ENCODE measurements at regions not wholly inside any gene's neighbourhood (a gene's known extent, or its start where the extent isn't known, plus 50 kb on each side); places are given as distances from the start of the nearest gene placed in this dataset.

GRCh38 chr16:35506018-35506897 lies 2046.8 kb downstream of the TP53TG3F start (continued):
- no peak for TF ChIP-seq REST (IDR thresholded peaks at IDR 0.05; ENCODE audit: borderline replicate concordance)
- no peak for TF ChIP-seq REST (CRISPR knock-in tag; IDR thresholded peaks at IDR 0.05; ENCODE audit: low read depth)
- TF ChIP-seq NFYB (IDR thresholded peaks at IDR 0.05; ENCODE audit: extremely low read depth, insufficient read length): no peak
- TF ChIP-seq ZNF764 (CRISPR knock-in tag; IDR thresholded peaks at IDR 0.05; ENCODE audit: low read depth): no peak
- TF ChIP-seq ZNF668 (CRISPR knock-in tag; IDR thresholded peaks at IDR 0.05): no peak
- no peak for TF ChIP-seq MAFF (IDR thresholded peaks at IDR 0.05; ENCODE audit: low read length)
- TF ChIP-seq STAG1 (CRISPR knock-in tag; IDR thresholded peaks at IDR 0.05; ENCODE audit: borderline replicate concordance): no peak
- peak; percentile 62 for TF ChIP-seq GABPA (tag; conservative IDR thresholded peaks at IDR 0.05; ENCODE audit: low read depth)
- no peak for TF ChIP-seq SAFB2 (IDR thresholded peaks at IDR 0.05; ENCODE audit: borderline replicate concordance, low read depth, low read length, severe bottlenecking)
- TF ChIP-seq PHF8 (IDR thresholded peaks at IDR 0.05; ENCODE audit: borderline replicate concordance, low read length): 0 out of 2 replicates have a peak, but pooled peaks have one; percentile 6
- no peak for TF ChIP-seq ZNF133 (CRISPR knock-in tag; IDR thresholded peaks at IDR 0.05)
- peak; percentile 86 to 88 for TF ChIP-seq NRF1 (conservative IDR thresholded peaks at IDR 0.05 in 1 of 2, IDR thresholded peaks at IDR 0.05 in 1 of 2)
- TF ChIP-seq ZC3H8 (IDR thresholded peaks at IDR 0.05): no peak
- no peak for TF ChIP-seq BCL6 (CRISPR knock-in tag; IDR thresholded peaks at IDR 0.05)
- no peak for TF ChIP-seq BRF1 (IDR thresholded peaks at IDR 0.05; ENCODE audit: borderline replicate concordance, extremely low read depth, insufficient read length)
- TF ChIP-seq NKRF (IDR thresholded peaks at IDR 0.05; ENCODE audit: borderline replicate concordance): no peak
- no peak for TF ChIP-seq MXD1 (CRISPR knock-in tag; IDR thresholded peaks at IDR 0.05; ENCODE audit: borderline replicate concordance, poor library complexity, severe bottlenecking)

Measured in K562 (cell line).